HepG2 (cell line): ENCODE measurements at regions not wholly inside any gene's neighbourhood (a gene's known extent, or its start where the extent isn't known, plus 50 kb on each side); places are given as distances from the start of the nearest gene placed in this dataset.

Experiments
- ATAC-seq: fragments of 200-7000 bp; cut with Tn5 transposase; 3 replicates; pipeline ENCODE4 v1.9.1; 2020; ENCODE audit warnings: mild to moderate bottlenecking, moderate library complexity
- BruUV-seq: library from RNA; stranded (reverse); fragments of 400-500 nt; replicated peaks from 2 replicates; lab custom pipeline; 2021; lab: Mats Ljungman, UMichigan
- CTCF ChIA-PET: fragments of 300-600 bp; formaldehyde crosslinking; extraction: SDS; loops from one replicate; lab custom pipeline; 2021; ENCODE audit warnings: low total read pairs, inconsistent platforms, low intra/inter-chr PET ratio; lab: Yijun Ruan, JAX
- POLR2A ChIA-PET: fragments of 350-600 bp; sonication (Branson Sonifier 250); formaldehyde crosslinking; loops from one replicate; lab custom pipeline; 2020; ENCODE audit warnings: antibody characterized with exemption, inconsistent platforms; lab: Yijun Ruan, JAX
- DNase-seq: peaks from one replicate; pipeline ENCODE4 v3.0.0-alpha.2; 2015; ENCODE audit warnings: low spot score
- FAIRE-seq: peaks from 3 replicates; lab custom pipeline; 2011; peaks lifted over from hg19 to GRCh38; lab: Jason Lieb, UNC
- H2AFZ ChIP-seq: one replicate; pipeline ENCODE4 v1.6.1; 2011; ENCODE audit warnings: low read length, inconsistent platforms
- H3K27ac ChIP-seq: fragments of 300-600 bp; 3 replicates; pipeline ENCODE4 v1.8.0; 2011; ENCODE audit warnings: mixed run types, mild to moderate bottlenecking, mixed read lengths, low read length, inconsistent platforms; ENCODE audit not compliant: insufficient read depth; ENCODE audit errors: extremely low read length
- H3K27me3 ChIP-seq, 2 experiments: fragments of 200-600 bp in 1 of 2; 2 replicates in 1 of 2; 3 replicates in 1 of 2; pipeline versions ENCODE4 v1.6.0 to v1.8.0; 2011; ENCODE audit warnings: low read length in 2 of 2, mild to moderate bottlenecking in 2 of 2, moderate library complexity in 2 of 2, inconsistent platforms in 1 of 2; ENCODE audit not compliant: insufficient read depth in 2 of 2, control insufficient read depth in 1 of 2
- H3K36me3 ChIP-seq, 2 experiments: fragments of 200-600 bp in 1 of 2; replicated peaks in 1 of 2; 2 replicates in 1 of 2; 3 replicates in 1 of 2; pipeline versions ENCODE4 v1.5.1 to v1.8.0; 2011; ENCODE audit warnings: low read length in 2 of 2, inconsistent platforms in 1 of 2; ENCODE audit not compliant: insufficient read depth in 2 of 2, control insufficient read depth in 1 of 2
- H3K4me1 ChIP-seq: 2 replicates; pipeline ENCODE4 v1.5.1; 2012; ENCODE audit warnings: low read length, inconsistent platforms; ENCODE audit not compliant: insufficient read depth
- H3K4me2 ChIP-seq: 2 replicates; pipeline ENCODE4 v1.6.0; 2011; ENCODE audit warnings: low read depth, low read length, inconsistent platforms
- H3K4me3 ChIP-seq, 3 experiments: fragments of 200-600 bp in 1 of 3; sonication (generic), shearing (Covaris generic) in 1 of 3; replicated peaks in 1 of 3; 2 replicates each; pipeline ENCODE4 v1.5.1; 2011 to 2016; ENCODE audit warnings: low read length in 3 of 3, inconsistent platforms in 2 of 3, low read depth in 2 of 3, mild to moderate bottlenecking in 2 of 3, control low read depth in 1 of 3, mixed read lengths in 1 of 3; ENCODE audit not compliant: insufficient read depth in 1 of 3
- H3K79me2 ChIP-seq: one replicate; pipeline ENCODE4 v1.6.1; 2011; ENCODE audit warnings: low read length, inconsistent platforms; ENCODE audit not compliant: insufficient read depth
- H3K9ac ChIP-seq: 2 replicates; pipeline ENCODE4 v1.6.0; 2011; ENCODE audit warnings: mild to moderate bottlenecking, low read depth, low read length, inconsistent platforms; ENCODE audit not compliant: insufficient read depth
- H3K9me3 ChIP-seq: 2 replicates; pipeline ENCODE4 v1.5.1; 2012; ENCODE audit warnings: mild to moderate bottlenecking, low read length
- H4K20me1 ChIP-seq: 2 replicates; pipeline ENCODE4 v1.6.0; 2011; ENCODE audit warnings: inconsistent platforms, mild to moderate bottlenecking, low read length, moderate library complexity; ENCODE audit not compliant: insufficient read depth
- AKAP8 ChIP-seq: sonication (generic); formaldehyde crosslinking; IDR thresholded peaks from 2 replicates; pipeline ENCODE4 v1.5.1; 2020; ENCODE audit warnings: mild to moderate bottlenecking, missing genetic modification reagents
- CBX5 ChIP-seq: sonication (generic); formaldehyde crosslinking; IDR thresholded peaks from 2 replicates; pipeline ENCODE4 v1.4.0; 2020; ENCODE audit warnings: missing genetic modification reagents, borderline replicate concordance
- DNMT3B ChIP-seq: conservative IDR thresholded peaks from 2 replicates; pipeline ENCODE4 v1.6.1; 2016; ENCODE audit warnings: missing biosample characterization, control low read depth
- DRAP1 ChIP-seq: IDR thresholded peaks from 2 replicates; pipeline ENCODE4 v1.6.1; 2016; ENCODE audit warnings: missing genetic modification reagents, missing compliant biosample characterization
- NFYB ChIP-seq: sonication (generic); formaldehyde crosslinking; IDR thresholded peaks from 2 replicates; pipeline ENCODE4 v1.4.0; 2020; ENCODE audit warnings: missing genetic modification reagents
- RNF2 ChIP-seq: fragments of 450-650 bp; conservative IDR thresholded peaks from 2 replicates; pipeline ENCODE4 v1.6.1; 2016; ENCODE audit warnings: low read depth
- ZNF761 ChIP-seq: sonication (generic); formaldehyde crosslinking; conservative IDR thresholded peaks from 2 replicates; pipeline ENCODE4 v1.4.0; 2020; ENCODE audit warnings: mild to moderate bottlenecking, missing genetic modification reagents
- ZNF770 ChIP-seq: sonication (generic); formaldehyde crosslinking; IDR thresholded peaks from 2 replicates; pipeline ENCODE4 v1.5.0; 2020; ENCODE audit warnings: mild to moderate bottlenecking, missing genetic modification reagents
- ZSCAN20 ChIP-seq: sonication (generic); formaldehyde crosslinking; IDR thresholded peaks from 2 replicates; pipeline ENCODE4 v1.4.0; 2020; ENCODE audit warnings: missing genetic modification reagents, mild to moderate bottlenecking, borderline replicate concordance
- WGBS: methylation state at CpG from one replicate; pipeline ENCODE4 v1.1.6; 2017; ENCODE audit warnings: low lambda C conversion rate; 5-methylcytosine and 5-hydroxymethylcytosine counted together
- in situ Hi-C: cut with HindIII; loops from 2 replicates; pipeline ENCODE4 v1.10.0; 2017; ENCODE audit warnings: low pct_unique_long_range_greater_than_20kb; ENCODE audit not compliant: extremely low pct_ligation_motif_present
- intact Hi-C: fragments of 100-400 bp; cut with micrococcal nuclease; formaldehyde crosslinking; loops from one replicate; pipeline ENCODE4 v1.10.0; 2022; ENCODE audit not compliant: unreplicated experiment
- TF ChIP-seq, protein P1 (sequence below): sonication (generic); formaldehyde crosslinking; IDR thresholded peaks from 2 replicates; pipeline ENCODE4 v1.9.0; 2022; ENCODE audit warnings: missing genetic modification reagents, mild to moderate bottlenecking, borderline replicate concordance

DNA sequence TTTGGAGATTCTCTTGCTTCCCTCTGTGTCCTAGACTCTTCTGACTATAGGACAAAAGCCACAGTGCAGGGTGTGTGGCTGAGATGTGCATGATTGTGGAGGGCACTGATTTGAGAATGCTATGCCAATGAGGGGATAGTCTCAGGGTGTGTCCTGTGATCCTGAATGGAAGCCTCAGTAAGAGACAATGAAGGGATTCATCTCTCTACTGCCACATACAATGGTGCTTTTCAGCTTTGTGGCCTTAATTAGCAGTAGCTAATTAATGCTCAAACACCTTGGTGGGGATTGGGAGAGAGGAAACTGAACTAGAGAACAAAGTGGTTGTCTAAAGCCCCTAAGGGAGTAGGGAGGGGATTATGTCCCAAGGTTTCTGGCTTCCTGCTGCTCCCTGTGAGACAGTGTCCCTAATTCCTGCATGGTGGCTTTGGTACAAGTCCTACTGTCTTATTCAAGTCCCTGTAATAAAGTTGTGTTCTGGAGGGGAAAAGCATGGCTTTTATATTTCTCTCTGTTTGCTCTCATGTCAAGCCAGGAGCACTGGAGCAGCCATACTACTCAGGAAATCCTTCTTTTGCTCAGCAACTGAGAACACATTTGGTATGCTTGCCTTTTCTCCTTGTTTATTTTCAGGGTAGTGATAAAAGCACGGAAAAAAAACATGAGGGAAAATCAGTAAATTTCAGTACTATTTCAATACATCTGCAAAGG lies 415.2 kb upstream of the TCF4 start:
- Histone ChIP-seq H3K4me2 (no peak overlapping the region), H3K36me3 (no peaks in the 10 kb centered on the region), H3K79me2 (no peaks in the 10 kb centered on the region), H2AFZ (no peak overlapping the region), H3K4me1 (no peaks in the 10 kb centered on the region), H3K27ac (no peak overlapping the region), H3K4me3 (no peak overlapping the region), H3K27me3 (no peaks in the 10 kb centered on the region), H3K9ac (no peak overlapping the region), H3K9me3 (peaks cover 72% of the 10 kb centered on the region), H4K20me1 (no peaks in the 10 kb centered on the region)
- DNase-seq (no peak), ATAC-seq (no peak), FAIRE-seq (no peak)
- in situ Hi-C loops (no loop called here), intact Hi-C loops (no loop called here)
- TF ChIP-seq NFYB (CRISPR knock-in tag) (no peak), ZNF770 (CRISPR knock-in tag) (no peak), RNF2 (no peak)
- WGBS: 6% methylated on average over 1 of the region's 1 CpG
- ChIA-PET POLR2A (no interaction called here), CTCF (no interaction called here)
- no TSS peak for BruUV-seq

DNA sequence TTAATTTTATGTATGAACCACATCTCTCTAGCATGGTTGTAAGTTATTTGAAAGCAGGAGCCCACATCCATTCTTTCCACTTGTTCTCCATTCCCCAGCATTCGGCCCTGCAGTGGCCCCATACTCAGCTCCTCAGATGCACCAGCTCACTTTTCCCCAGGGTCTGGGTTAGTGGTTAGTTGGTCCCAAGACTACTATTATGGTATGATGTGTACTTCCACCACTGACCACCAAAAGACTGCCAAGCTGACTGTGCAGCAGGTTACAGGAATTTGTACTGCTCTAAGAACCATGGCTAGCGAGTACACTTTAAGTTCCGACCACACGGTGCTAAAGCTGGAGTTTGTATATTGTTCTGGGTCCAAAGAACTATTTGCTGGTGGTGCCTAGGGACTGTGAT lies 413.6 kb upstream of the TCF4 start:
- FAIRE-seq (no peak), DNase-seq (no peak), ATAC-seq (no peak)
- H3K4me2 ChIP-seq: no peak overlapping the region
- H3K79me2 ChIP-seq: no peaks in the 10 kb centered on the region
- ChIA-PET POLR2A (no interaction called here), CTCF (no interaction called here)
- H3K36me3 ChIP-seq: no peaks in the 10 kb centered on the region
- no peaks in the 10 kb centered on the region for H3K4me1 ChIP-seq
- H2AFZ ChIP-seq: no peak overlapping the region
- in situ Hi-C loops (no loop called here), intact Hi-C loops (no loop called here)
- WGBS: 0% methylated on average over 4 of the region's 4 CpGs
- no peaks in the 10 kb centered on the region for H3K27me3 ChIP-seq
- peaks cover 85% of the 10 kb centered on the region for H3K9me3 ChIP-seq
- H3K9ac ChIP-seq: no peak overlapping the region
- no peak overlapping the region for H3K4me3 ChIP-seq
- TF ChIP-seq DNMT3B (CRISPR knock-in tag) (no peak), ZNF761 (CRISPR knock-in tag) (no peak), AKAP8 (CRISPR knock-in tag) (no peak), ZSCAN20 (CRISPR knock-in tag) (no peak), DRAP1 (no peak), CBX5 (CRISPR knock-in tag) (no peak)
- TF ChIP-seq, protein P1, sequence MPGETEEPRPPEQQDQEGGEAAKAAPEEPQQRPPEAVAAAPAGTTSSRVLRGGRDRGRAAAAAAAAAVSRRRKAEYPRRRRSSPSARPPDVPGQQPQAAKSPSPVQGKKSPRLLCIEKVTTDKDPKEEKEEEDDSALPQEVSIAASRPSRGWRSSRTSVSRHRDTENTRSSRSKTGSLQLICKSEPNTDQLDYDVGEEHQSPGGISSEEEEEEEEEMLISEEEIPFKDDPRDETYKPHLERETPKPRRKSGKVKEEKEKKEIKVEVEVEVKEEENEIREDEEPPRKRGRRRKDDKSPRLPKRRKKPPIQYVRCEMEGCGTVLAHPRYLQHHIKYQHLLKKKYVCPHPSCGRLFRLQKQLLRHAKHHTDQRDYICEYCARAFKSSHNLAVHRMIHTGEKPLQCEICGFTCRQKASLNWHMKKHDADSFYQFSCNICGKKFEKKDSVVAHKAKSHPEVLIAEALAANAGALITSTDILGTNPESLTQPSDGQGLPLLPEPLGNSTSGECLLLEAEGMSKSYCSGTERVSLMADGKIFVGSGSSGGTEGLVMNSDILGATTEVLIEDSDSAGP: no peak
- BruUV-seq: no TSS peak
- H3K27ac ChIP-seq: no peak overlapping the region
- no peaks in the 10 kb centered on the region for H4K20me1 ChIP-seq
